Esophagus squamous epithelium (tissue), 5 donors: ENCODE measurements at regions not wholly inside any gene's neighbourhood (a gene's known extent, or its start where the extent isn't known, plus 50 kb on each side); places are given as distances from the start of the nearest gene placed in this dataset.

Experiments
- DNase-seq: peaks from one replicate; lab custom pipeline; 2025; lab: John Stamatoyannopoulos, UW
- H3K27ac ChIP-seq, 4 donors: fragments of 200-600 bp; sonication (generic); one replicate each; pipeline ENCODE4 v1.5.1; 2016 to 2019; ENCODE audit warnings: mild to moderate bottlenecking in 1 of 4
- H3K27me3 ChIP-seq, 4 donors: fragments of 200-600 bp; sonication (generic); 1 replicate in 3 of 4; 2 replicates in 1 of 4; pipeline versions ENCODE4 v1.5.1 to v1.6.0; 2017 to 2021; ENCODE audit warnings: antibody characterized with exemption in 1 of 4
- H3K36me3 ChIP-seq, 3 donors: fragments of 200-600 bp; sonication (generic); one replicate each; pipeline ENCODE4 v1.5.1; 2016 to 2019
- H3K4me1 ChIP-seq, 3 donors: fragments of 200-600 bp; sonication (generic); one replicate each; pipeline ENCODE4 v1.5.1; 2017 to 2019
- H3K4me3 ChIP-seq, 4 donors: fragments of 200-600 bp; sonication (generic); 1 replicate in 3 of 4; 2 replicates in 1 of 4; pipeline ENCODE4 v1.5.1; 2016 to 2019; ENCODE audit warnings: mild to moderate bottlenecking in 2 of 4, moderate library complexity in 1 of 4
- H3K9me3 ChIP-seq, 3 donors: fragments of 200-600 bp; sonication (generic); one replicate each; pipeline ENCODE4 v1.5.1; 2016 to 2019
- CTCF ChIP-seq, 6 experiments: fragments of 450-650 bp in 4 of 6; fragments of 200-600 bp in 2 of 6; sonication (generic) in 2 of 6; IDR thresholded peaks; one replicate each; pipeline ENCODE4 v1.5.1; 2016 to 2019; ENCODE audit warnings: antibody characterized with exemption in 6 of 6, mild to moderate bottlenecking in 4 of 6, moderate library complexity in 4 of 6
- POLR2A ChIP-seq, 4 donors: fragments of 450-650 bp; IDR thresholded peaks; one replicate each; pipeline ENCODE4 v1.6.1; 2017; ENCODE audit warnings: antibody characterized with exemption in 4 of 4, mild to moderate bottlenecking in 4 of 4, moderate library complexity in 3 of 4
- WGBS, 2 donors: methylation state at CpG; one replicate each; pipeline ENCODE4 v1.1.5; 2018; 5-methylcytosine and 5-hydroxymethylcytosine counted together
- intact Hi-C: fragments of 100-400 bp; cut with DNase I; formaldehyde crosslinking; loops from one replicate; pipeline ENCODE4 v1.15.0; 2022
- donor health status: DM: yes; HTN: yes; CAD: no.

GRCh38 chr14:82079553-82079952, 545.9 kb upstream of the SEL1L start:
- no peak for DNase-seq
- Histone ChIP-seq H3K4me1 (no peaks in the 10 kb centered on the region), H3K36me3 (no peaks in the 10 kb centered on the region), H3K9me3 (no peaks in the 10 kb centered on the region), H3K27me3 (no peaks in the 10 kb centered on the region), H3K27ac (no peak overlapping the region), H3K4me3 (no peak overlapping the region)
- intact Hi-C loops = no loop called here
- TF ChIP-seq POLR2A (IDR thresholded peaks at IDR 0.05) = no peak
- no peak for TF ChIP-seq CTCF (IDR thresholded peaks at IDR 0.05)
- WGBS, 2 donors = 80 to 87% methylated on average over 3 of the region's 3 CpGs

- Histone ChIP-seq H3K4me3 (no peak overlapping the region), H3K27ac (no peak overlapping the region), H3K4me1 (no peaks in the 10 kb centered on the region), H3K36me3 (no peaks in the 10 kb centered on the region), H3K9me3 (no peaks in the 10 kb centered on the region), H3K27me3 (no peaks in the 10 kb centered on the region)
- intact Hi-C loops = no loop called here
- DNase-seq = no peak
- WGBS, 2 donors = 2 to 6% methylated on average over 4 of the region's 4 CpGs
- TF ChIP-seq POLR2A (IDR thresholded peaks at IDR 0.05) = no peak
- TF ChIP-seq CTCF (IDR thresholded peaks at IDR 0.05) = no peak
Measured at GRCh38 chr14:82080370-82080769, 546.7 kb upstream of the SEL1L start.

- 38 to 52% methylated on average over 3 of the region's 3 CpGs for WGBS, 2 donors
- Histone ChIP-seq H3K27ac (no peak overlapping the region), H3K27me3 (no peaks in the 10 kb centered on the region), H3K9me3 (no peaks in the 10 kb centered on the region), H3K4me3 (no peak overlapping the region), H3K36me3 (no peaks in the 10 kb centered on the region), H3K4me1 (no peaks in the 10 kb centered on the region)
- DNase-seq = no peak
- intact Hi-C loops = no loop called here
- TF ChIP-seq POLR2A (IDR thresholded peaks at IDR 0.05) = no peak
- TF ChIP-seq CTCF (IDR thresholded peaks at IDR 0.05) = no peak
Measured at GRCh38 chr14:82084813-82085212, 551.2 kb upstream of the SEL1L start.

- H3K27me3 ChIP-seq = no peaks in the 10 kb centered on the region
- intact Hi-C loops = no loop called here
- no peaks in the 10 kb centered on the region for H3K9me3 ChIP-seq
- DNase-seq = no peak
- H3K4me1 ChIP-seq = no peaks in the 10 kb centered on the region
- no peak overlapping the region for H3K27ac ChIP-seq
- H3K36me3 ChIP-seq = no peaks in the 10 kb centered on the region
- WGBS, 2 donors = 100% methylated on average over 1 of the region's 2 CpGs; no CpG with 5 or more reads in 1 of the 2 donors
- no peak overlapping the region for H3K4me3 ChIP-seq
- TF ChIP-seq CTCF (IDR thresholded peaks at IDR 0.05) (no peak), POLR2A (IDR thresholded peaks at IDR 0.05) (no peak)
Measured at GRCh38 chr14:82091097-82091496, 557.4 kb upstream of the SEL1L start.

GRCh38 chr14:82094829-82095345, 561.2 kb upstream of the SEL1L start:
- TF ChIP-seq CTCF (IDR thresholded peaks at IDR 0.05) = no peak
- no peak for TF ChIP-seq POLR2A (IDR thresholded peaks at IDR 0.05)
- Histone ChIP-seq H3K4me1 (no peaks in the 10 kb centered on the region), H3K9me3 (no peaks in the 10 kb centered on the region), H3K4me3 (no peak overlapping the region), H3K27ac (no peak overlapping the region), H3K36me3 (no peaks in the 10 kb centered on the region), H3K27me3 (no peaks in the 10 kb centered on the region)
- WGBS, 2 donors = 19 to 48% methylated on average over 5 of the region's 5 CpGs
- intact Hi-C loops = no loop called here
- no peak for DNase-seq
